HEK293 (cell line): ENCODE measurements at regions not wholly inside any gene's neighbourhood (a gene's known extent, or its start where the extent isn't known, plus 50 kb on each side); places are given as distances from the start of the nearest gene placed in this dataset.

Experiments used
- CTCF ChIA-PET: fragments of 350-600 bp; formaldehyde crosslinking; extraction: SDS; loops from one replicate; lab custom pipeline; 2021; ENCODE audit warnings: antibody characterized with exemption; lab: Yijun Ruan, JAX
- POLR2A ChIA-PET: fragments of 300-600 bp; formaldehyde crosslinking; extraction: SDS; loops from one replicate; lab custom pipeline; 2020; ENCODE audit warnings: antibody characterized with exemption, inconsistent platforms; lab: Yijun Ruan, JAX
- H3K27ac ChIP-seq: fragments of 200-500 bp; sonication (Bioruptor generic); 2 replicates; pipeline ENCODE4 v1.5.1; 2014; ENCODE audit warnings: low read depth, low read length, control low read depth, inconsistent platforms; ENCODE audit errors: extremely low read depth
- H3K36me3 ChIP-seq, 2 experiments: fragments of 200-500 bp in 1 of 2; sonication (Bioruptor generic) in 1 of 2; 1 replicate in 1 of 2; 2 replicates in 1 of 2; pipeline ENCODE4 v1.5.1; 2014 to 2017; ENCODE audit warnings: inconsistent platforms in 2 of 2, low read length in 2 of 2; ENCODE audit not compliant: control insufficient read depth in 2 of 2, insufficient read depth in 1 of 2
- H3K4me1 ChIP-seq: fragments of 200-500 bp; sonication (Bioruptor generic); 2 replicates; pipeline ENCODE4 v1.5.1; 2014; ENCODE audit warnings: mild to moderate bottlenecking, low read length, inconsistent platforms; ENCODE audit not compliant: control insufficient read depth, insufficient read depth
- H3K4me3 ChIP-seq: 2 replicates; pipeline ENCODE4 v1.5.1; 2011; ENCODE audit warnings: low read depth, mild to moderate bottlenecking, control low read depth, low read length, moderate library complexity
- H3K9me3 ChIP-seq: fragments of 200-500 bp; sonication (Bioruptor generic); 2 replicates; pipeline ENCODE4 v1.5.1; 2014; ENCODE audit warnings: low read depth, low read length, inconsistent platforms; ENCODE audit not compliant: control insufficient read depth, insufficient read depth
- KLF9 ChIP-seq: fragments of 450-650 bp; formaldehyde crosslinking; IDR thresholded peaks from 2 replicates; pipeline ENCODE4 v1.5.1; 2016; ENCODE audit warnings: missing biosample characterization, missing genetic modification characterization, low read depth
- SP7 ChIP-seq: fragments of 450-650 bp; formaldehyde crosslinking; IDR thresholded peaks from 2 replicates; pipeline ENCODE4 v1.5.1; 2016; ENCODE audit warnings: missing biosample characterization, missing genetic modification characterization
- YY1 ChIP-seq: fragments of 450-650 bp; formaldehyde crosslinking; IDR thresholded peaks from 2 replicates; pipeline ENCODE4 v1.5.1; 2018; ENCODE audit warnings: missing biosample characterization, missing genetic modification characterization
- ZNF169 ChIP-seq: fragments of 450-650 bp; formaldehyde crosslinking; IDR thresholded peaks from 2 replicates; pipeline ENCODE4 v1.5.1; 2016; ENCODE audit warnings: missing biosample characterization, missing genetic modification characterization
- ZNF350 ChIP-seq: fragments of 450-650 bp; formaldehyde crosslinking; IDR thresholded peaks from 2 replicates; pipeline ENCODE4 v1.5.0; 2017; ENCODE audit warnings: missing biosample characterization, mild to moderate bottlenecking, missing genetic modification characterization
- ZNF394 ChIP-seq: fragments of 450-650 bp; formaldehyde crosslinking; IDR thresholded peaks from 2 replicates; pipeline ENCODE4 v1.5.1; 2016; ENCODE audit warnings: missing biosample characterization, missing genetic modification characterization, mild to moderate bottlenecking, moderate library complexity, borderline replicate concordance
- ZNF48 ChIP-seq: fragments of 450-650 bp; formaldehyde crosslinking; IDR thresholded peaks from 2 replicates; pipeline ENCODE4 v1.5.1; 2016; ENCODE audit warnings: missing biosample characterization, missing genetic modification characterization
- ZNF561 ChIP-seq: fragments of 450-650 bp; IDR thresholded peaks from 2 replicates; pipeline ENCODE4 v1.5.1; 2018; ENCODE audit warnings: missing biosample characterization, missing genetic modification characterization, borderline replicate concordance
- ZNF610 ChIP-seq: fragments of 450-650 bp; formaldehyde crosslinking; IDR thresholded peaks from 2 replicates; pipeline ENCODE4 v1.5.1; 2016; ENCODE audit warnings: missing biosample characterization, missing genetic modification characterization, borderline replicate concordance
- ZNF658 ChIP-seq: fragments of 450-650 bp; formaldehyde crosslinking; IDR thresholded peaks from 2 replicates; pipeline ENCODE4; 2016; ENCODE audit warnings: missing biosample characterization, missing genetic modification characterization
- ZNF747 ChIP-seq: fragments of 450-650 bp; formaldehyde crosslinking; IDR thresholded peaks from 2 replicates; pipeline ENCODE4 v1.5.1; 2016; ENCODE audit warnings: missing biosample characterization, missing genetic modification characterization
- ZNF768 ChIP-seq: fragments of 450-650 bp; formaldehyde crosslinking; IDR thresholded peaks from 2 replicates; pipeline ENCODE4 v1.5.1; 2018; ENCODE audit warnings: missing biosample characterization, mild to moderate bottlenecking, missing genetic modification characterization
- ZNF776 ChIP-seq: fragments of 450-650 bp; formaldehyde crosslinking; IDR thresholded peaks from 2 replicates; pipeline ENCODE4 v1.5.0; 2017; ENCODE audit warnings: missing biosample characterization, missing genetic modification characterization, borderline replicate concordance
- TF ChIP-seq, protein P1 (sequence below): fragments of 450-650 bp; formaldehyde crosslinking; IDR thresholded peaks from 2 replicates; pipeline ENCODE4 v1.5.1; 2016; ENCODE audit warnings: missing biosample characterization, missing genetic modification characterization
- TF ChIP-seq, protein P2 (sequence below): fragments of 450-650 bp; formaldehyde crosslinking; IDR thresholded peaks from 2 replicates; pipeline ENCODE4 v1.5.1; 2016; ENCODE audit warnings: missing biosample characterization, missing genetic modification characterization
- TF ChIP-seq, protein P3 (sequence below): fragments of 450-650 bp; IDR thresholded peaks from 2 replicates; pipeline ENCODE4 v1.5.1; 2018; ENCODE audit warnings: missing biosample characterization, mild to moderate bottlenecking, missing genetic modification characterization
- TF ChIP-seq, protein P4 (sequence below): fragments of 450-650 bp; formaldehyde crosslinking; IDR thresholded peaks from 2 replicates; pipeline ENCODE4 v1.5.1; 2016; ENCODE audit warnings: missing biosample characterization, missing genetic modification characterization, borderline replicate concordance
- TF ChIP-seq, protein P5 (sequence below): sonication (generic); formaldehyde crosslinking; IDR thresholded peaks from 2 replicates; pipeline ENCODE4 v1.8.1; 2022; ENCODE audit warnings: mild to moderate bottlenecking, moderate library complexity, missing genetic modification reagents

DNA sequence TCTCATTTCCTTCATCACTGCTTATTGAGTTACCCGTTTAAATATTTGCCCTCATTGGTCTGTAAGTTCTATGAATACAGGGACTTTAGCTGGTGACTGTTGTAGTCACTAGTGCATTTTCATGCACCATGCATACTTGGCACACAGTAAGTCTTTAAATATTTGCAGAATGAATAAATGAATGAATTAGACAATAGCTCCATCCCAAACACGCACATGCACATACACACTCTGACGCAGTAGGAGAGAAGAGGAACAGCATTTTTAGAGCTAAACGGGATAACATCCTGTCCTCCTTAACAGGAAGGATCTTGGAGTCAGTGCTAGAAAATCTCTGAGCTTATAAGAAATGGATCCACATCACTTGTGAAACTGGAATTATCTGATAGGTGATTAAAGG is 447.7 kb downstream of the KIF4B start:
- no peaks in the 10 kb centered on the region for H3K36me3 ChIP-seq
- no peak overlapping the region for H3K27ac ChIP-seq
- no peak overlapping the region for H3K4me3 ChIP-seq
- POLR2A ChIA-PET, result interaction anchor here (0.6 kb wide), 1 partner anchor 9 kb away, joined by 3 read pairs; no protein-coding TSS in a partner anchor
- H3K4me1 ChIP-seq, result no peaks in the 10 kb centered on the region
- no peaks in the 10 kb centered on the region for H3K9me3 ChIP-seq
- CTCF ChIA-PET, result no interaction called here
- TF ChIP-seq ZNF768, result no peak
- TF ChIP-seq ZNF658 (tag by site-specific recombination), result no peak
- TF ChIP-seq ZNF350 (tag by site-specific recombination), result no peak
- no peak for TF ChIP-seq ZNF747 (tag by site-specific recombination)
- TF ChIP-seq KLF9 (tag by site-specific recombination), result no peak
- TF ChIP-seq ZNF48, result no peak
- TF ChIP-seq, protein P1, sequence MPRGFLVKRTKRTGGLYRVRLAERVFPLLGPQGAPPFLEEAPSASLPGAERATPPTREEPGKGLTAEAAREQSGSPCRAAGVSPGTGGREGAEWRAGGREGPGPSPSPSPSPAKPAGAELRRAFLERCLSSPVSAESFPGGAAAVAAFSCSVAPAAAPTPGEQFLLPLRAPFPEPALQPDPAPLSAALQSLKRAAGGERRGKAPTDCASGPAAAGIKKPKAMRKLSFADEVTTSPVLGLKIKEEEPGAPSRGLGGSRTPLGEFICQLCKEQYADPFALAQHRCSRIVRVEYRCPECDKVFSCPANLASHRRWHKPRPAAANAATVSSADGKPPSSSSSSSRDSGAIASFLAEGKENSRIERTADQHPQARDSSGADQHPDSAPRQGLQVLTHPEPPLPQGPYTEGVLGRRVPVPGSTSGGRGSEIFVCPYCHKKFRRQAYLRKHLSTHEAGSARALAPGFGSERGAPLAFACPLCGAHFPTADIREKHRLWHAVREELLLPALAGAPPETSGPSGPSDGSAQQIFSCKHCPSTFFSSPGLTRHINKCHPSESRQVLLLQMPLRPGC (tag by site-specific recombination), result no peak
- TF ChIP-seq, protein P2, sequence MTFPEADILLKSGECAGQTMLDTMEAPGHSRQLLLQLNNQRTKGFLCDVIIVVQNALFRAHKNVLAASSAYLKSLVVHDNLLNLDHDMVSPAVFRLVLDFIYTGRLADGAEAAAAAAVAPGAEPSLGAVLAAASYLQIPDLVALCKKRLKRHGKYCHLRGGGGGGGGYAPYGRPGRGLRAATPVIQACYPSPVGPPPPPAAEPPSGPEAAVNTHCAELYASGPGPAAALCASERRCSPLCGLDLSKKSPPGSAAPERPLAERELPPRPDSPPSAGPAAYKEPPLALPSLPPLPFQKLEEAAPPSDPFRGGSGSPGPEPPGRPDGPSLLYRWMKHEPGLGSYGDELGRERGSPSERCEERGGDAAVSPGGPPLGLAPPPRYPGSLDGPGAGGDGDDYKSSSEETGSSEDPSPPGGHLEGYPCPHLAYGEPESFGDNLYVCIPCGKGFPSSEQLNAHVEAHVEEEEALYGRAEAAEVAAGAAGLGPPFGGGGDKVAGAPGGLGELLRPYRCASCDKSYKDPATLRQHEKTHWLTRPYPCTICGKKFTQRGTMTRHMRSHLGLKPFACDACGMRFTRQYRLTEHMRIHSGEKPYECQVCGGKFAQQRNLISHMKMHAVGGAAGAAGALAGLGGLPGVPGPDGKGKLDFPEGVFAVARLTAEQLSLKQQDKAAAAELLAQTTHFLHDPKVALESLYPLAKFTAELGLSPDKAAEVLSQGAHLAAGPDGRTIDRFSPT, result no peak
- TF ChIP-seq YY1 (tag by site-specific recombination), result no peak
- TF ChIP-seq ZNF169 (tag by site-specific recombination), result no peak
- TF ChIP-seq, protein P3, sequence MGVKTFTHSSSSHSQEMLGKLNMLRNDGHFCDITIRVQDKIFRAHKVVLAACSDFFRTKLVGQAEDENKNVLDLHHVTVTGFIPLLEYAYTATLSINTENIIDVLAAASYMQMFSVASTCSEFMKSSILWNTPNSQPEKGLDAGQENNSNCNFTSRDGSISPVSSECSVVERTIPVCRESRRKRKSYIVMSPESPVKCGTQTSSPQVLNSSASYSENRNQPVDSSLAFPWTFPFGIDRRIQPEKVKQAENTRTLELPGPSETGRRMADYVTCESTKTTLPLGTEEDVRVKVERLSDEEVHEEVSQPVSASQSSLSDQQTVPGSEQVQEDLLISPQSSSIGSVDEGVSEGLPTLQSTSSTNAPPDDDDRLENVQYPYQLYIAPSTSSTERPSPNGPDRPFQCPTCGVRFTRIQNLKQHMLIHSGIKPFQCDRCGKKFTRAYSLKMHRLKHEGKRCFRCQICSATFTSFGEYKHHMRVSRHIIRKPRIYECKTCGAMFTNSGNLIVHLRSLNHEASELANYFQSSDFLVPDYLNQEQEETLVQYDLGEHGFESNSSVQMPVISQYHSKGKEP (tag by site-specific recombination), result no peak
- no peak for TF ChIP-seq ZNF776 (tag by site-specific recombination)
- no peak for TF ChIP-seq ZNF394 (tag by site-specific recombination)
- TF ChIP-seq, protein P4, sequence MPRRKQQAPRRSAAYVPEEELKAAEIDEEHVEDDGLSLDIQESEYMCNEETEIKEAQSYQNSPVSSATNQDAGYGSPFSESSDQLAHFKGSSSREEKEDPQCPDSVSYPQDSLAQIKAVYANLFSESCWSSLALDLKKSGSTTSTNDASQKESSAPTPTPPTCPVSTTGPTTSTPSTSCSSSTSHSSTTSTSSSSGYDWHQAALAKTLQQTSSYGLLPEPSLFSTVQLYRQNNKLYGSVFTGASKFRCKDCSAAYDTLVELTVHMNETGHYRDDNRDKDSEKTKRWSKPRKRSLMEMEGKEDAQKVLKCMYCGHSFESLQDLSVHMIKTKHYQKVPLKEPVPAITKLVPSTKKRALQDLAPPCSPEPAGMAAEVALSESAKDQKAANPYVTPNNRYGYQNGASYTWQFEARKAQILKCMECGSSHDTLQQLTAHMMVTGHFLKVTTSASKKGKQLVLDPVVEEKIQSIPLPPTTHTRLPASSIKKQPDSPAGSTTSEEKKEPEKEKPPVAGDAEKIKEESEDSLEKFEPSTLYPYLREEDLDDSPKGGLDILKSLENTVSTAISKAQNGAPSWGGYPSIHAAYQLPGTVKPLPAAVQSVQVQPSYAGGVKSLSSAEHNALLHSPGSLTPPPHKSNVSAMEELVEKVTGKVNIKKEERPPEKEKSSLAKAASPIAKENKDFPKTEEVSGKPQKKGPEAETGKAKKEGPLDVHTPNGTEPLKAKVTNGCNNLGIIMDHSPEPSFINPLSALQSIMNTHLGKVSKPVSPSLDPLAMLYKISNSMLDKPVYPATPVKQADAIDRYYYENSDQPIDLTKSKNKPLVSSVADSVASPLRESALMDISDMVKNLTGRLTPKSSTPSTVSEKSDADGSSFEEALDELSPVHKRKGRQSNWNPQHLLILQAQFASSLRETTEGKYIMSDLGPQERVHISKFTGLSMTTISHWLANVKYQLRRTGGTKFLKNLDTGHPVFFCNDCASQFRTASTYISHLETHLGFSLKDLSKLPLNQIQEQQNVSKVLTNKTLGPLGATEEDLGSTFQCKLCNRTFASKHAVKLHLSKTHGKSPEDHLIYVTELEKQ (tag by site-specific recombination), result no peak
- no peak for TF ChIP-seq ZNF610 (tag by site-specific recombination)
- TF ChIP-seq, protein P5, sequence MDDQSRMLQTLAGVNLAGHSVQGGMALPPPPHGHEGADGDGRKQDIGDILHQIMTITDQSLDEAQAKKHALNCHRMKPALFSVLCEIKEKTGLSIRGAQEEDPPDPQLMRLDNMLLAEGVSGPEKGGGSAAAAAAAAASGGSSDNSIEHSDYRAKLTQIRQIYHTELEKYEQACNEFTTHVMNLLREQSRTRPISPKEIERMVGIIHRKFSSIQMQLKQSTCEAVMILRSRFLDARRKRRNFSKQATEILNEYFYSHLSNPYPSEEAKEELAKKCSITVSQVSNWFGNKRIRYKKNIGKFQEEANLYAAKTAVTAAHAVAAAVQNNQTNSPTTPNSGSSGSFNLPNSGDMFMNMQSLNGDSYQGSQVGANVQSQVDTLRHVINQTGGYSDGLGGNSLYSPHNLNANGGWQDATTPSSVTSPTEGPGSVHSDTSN (CRISPR knock-in tag), result no peak
- TF ChIP-seq SP7 (tag by site-specific recombination), result no peak
- no peak for TF ChIP-seq ZNF561 (tag by site-specific recombination)
